ENCODE measurements at regions not wholly inside any gene's neighbourhood (a gene's known extent, or its start where the extent isn't known, plus 50 kb on each side); places are given as distances from the start of the nearest gene placed in this dataset.

GRCh38 chr13:105678072-105678471, 857.4 kb downstream of the EFNB2 start:
- Histone ChIP-seq H4K8ac (ENCODE audit: low read depth in 2 of 2, low read length in 2 of 2) (no peak overlapping the region), H3K27me3 (ENCODE audit: control insufficient read depth, insufficient read depth, low read length) (no peaks in the 10 kb centered on the region), H3K4me3 (ENCODE audit: insufficient read depth, low read depth, low read length) (no peak overlapping the region), H3K23ac (ENCODE audit: low read depth, low read length) (no peak overlapping the region), H3K9ac (ENCODE audit: low read depth, low read length) (no peak overlapping the region), H3K36me3 (ENCODE audit: control insufficient read depth, insufficient read depth, low read length) (no peaks in the 10 kb centered on the region), H2BK120ac (ENCODE audit: low read depth, low read length) (no peak overlapping the region), H4K91ac (ENCODE audit: insufficient read depth, low read depth, low read length) (no peak overlapping the region), H3K4me2 (ENCODE audit: low read depth, low read length) (no peak overlapping the region), H3K79me1 (ENCODE audit: low read depth in 1 of 2, low read length in 2 of 2) (no peaks in the 10 kb centered on the region), H2BK15ac (ENCODE audit: low read depth, low read length) (no peak overlapping the region), H3K4ac (ENCODE audit: low read depth, low read length) (no peak overlapping the region), H3K4me1 (ENCODE audit: control insufficient read depth, insufficient read depth, low read length) (no peaks in the 10 kb centered on the region), H3K9me3 (ENCODE audit: control insufficient read depth, insufficient read depth, low read length) (no peaks in the 10 kb centered on the region), H2AK5ac (ENCODE audit: low read depth, low read length) (no peak overlapping the region), H2BK20ac (ENCODE audit: low read depth, low read length) (no peak overlapping the region), H3K56ac (ENCODE audit: extremely low read depth, insufficient read depth, low read length) (no peak overlapping the region), H2AK9ac (replicated peaks; ENCODE audit: low read depth, low read length, poor library complexity) (no peak overlapping the region), H3K9me1 (ENCODE audit: insufficient read depth, low read length) (no peaks in the 10 kb centered on the region), H2AFZ (replicated peaks; ENCODE audit: low read length, poor library complexity) (no peak overlapping the region), H4K5ac (ENCODE audit: low read depth, low read length) (no peak overlapping the region), H3K14ac (replicated peaks; ENCODE audit: low read depth, low read length) (no peak overlapping the region), H3K18ac (ENCODE audit: low read depth, low read length) (no peak overlapping the region), H4K20me1 (ENCODE audit: insufficient read depth, low read length) (no peaks in the 10 kb centered on the region), H3K27ac (ENCODE audit: insufficient read depth, low read length) (no peak overlapping the region), H2BK5ac (ENCODE audit: low read depth, low read length, poor library complexity, severe bottlenecking) (no peak overlapping the region)
- ChIA-PET CTCF (no interaction called here), POLR2A (ENCODE audit: unreplicated experiment) (no interaction called here)
- WGBS, 2 experiments (ENCODE audit: extremely low coverage in 2 of 2, insufficient read length in 1 of 2) = no CpG with 5 or more reads among the region's 1 CpG
- TF ChIP-seq RAD21 (IDR thresholded peaks at IDR 0.05; ENCODE audit: low read length) = no peak
- no peak for TF ChIP-seq RFX5 (IDR thresholded peaks at IDR 0.05; ENCODE audit: low read depth, low read length)
- TF ChIP-seq ELK1 (IDR thresholded peaks at IDR 0.05; ENCODE audit: borderline replicate concordance, low read depth, low read length) = no peak
- TF ChIP-seq FOS (IDR thresholded peaks at IDR 0.05; ENCODE audit: low read depth, low read length) = no peak
- no peak for TF ChIP-seq RCOR1 (IDR thresholded peaks at IDR 0.05; ENCODE audit: insufficient replicate concordance, low read length)
- no peak for TF ChIP-seq BHLHE40 (IDR thresholded peaks at IDR 0.05; ENCODE audit: low read depth, low read length)
- no peak for TF ChIP-seq NFE2L2 (IDR thresholded peaks at IDR 0.05; ENCODE audit: low read depth, low read length)
- no peak for TF ChIP-seq POLR2A (IDR thresholded peaks at IDR 0.05; ENCODE audit: low read depth, low read length)
- no peak for TF ChIP-seq CTCF (conservative IDR thresholded peaks at IDR 0.05; ENCODE audit: low read depth, low read length)
- in situ Hi-C loops (cut with MboI; ENCODE audit: low sequenced_read_pairs) = no loop called here
- ATAC-seq (ENCODE audit: low read depth) (no peak), DNase-seq (no peak)
- intact Hi-C loops (cut with micrococcal nuclease) = no loop called here
- dilution Hi-C loops (cut with HindIII; ENCODE audit: low sequenced_read_pairs, unreplicated experiment) = no loop called here
- no TSS peak for BruUV-seq (replicated peaks)

Measured in IMR-90 (cell line).